ENCODE measurements at regions not wholly inside any gene's neighbourhood (a gene's known extent, or its start where the extent isn't known, plus 50 kb on each side); places are given as distances from the start of the nearest gene placed in this dataset.

DNA sequence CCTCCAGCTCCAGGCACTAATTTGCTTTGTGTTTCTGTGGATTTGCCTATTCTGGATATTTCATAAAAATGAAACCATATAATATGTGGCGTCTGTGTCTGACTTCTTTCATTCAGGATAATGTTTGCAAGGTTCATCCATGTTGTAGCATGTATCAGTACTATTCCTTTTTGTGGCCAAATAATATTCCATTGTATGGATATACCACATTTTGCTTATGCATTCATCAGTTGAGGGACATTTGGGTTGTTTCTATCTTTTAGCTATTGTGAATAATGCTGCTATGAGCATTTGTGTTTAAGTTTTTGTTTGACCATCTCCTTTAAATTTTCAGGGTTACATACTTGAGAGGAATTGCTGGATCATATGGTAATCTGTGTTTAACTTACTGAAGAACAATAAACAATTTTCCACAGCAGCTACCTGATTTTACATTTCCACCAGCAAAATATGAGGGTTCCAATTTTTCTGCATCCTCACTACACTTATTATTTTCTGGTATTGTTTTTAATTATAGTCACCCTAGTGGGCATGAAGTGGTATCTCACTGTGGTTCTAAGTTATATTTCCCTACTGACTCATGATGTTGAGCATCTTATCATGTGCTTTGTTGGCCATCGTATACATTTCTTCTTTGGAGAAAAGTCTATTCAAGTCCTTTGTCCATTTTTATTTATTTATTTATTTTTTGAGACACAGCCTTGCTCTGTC is 63.9 kb downstream of the GCNT4 start:
- TF ChIP-seq, protein P1, sequence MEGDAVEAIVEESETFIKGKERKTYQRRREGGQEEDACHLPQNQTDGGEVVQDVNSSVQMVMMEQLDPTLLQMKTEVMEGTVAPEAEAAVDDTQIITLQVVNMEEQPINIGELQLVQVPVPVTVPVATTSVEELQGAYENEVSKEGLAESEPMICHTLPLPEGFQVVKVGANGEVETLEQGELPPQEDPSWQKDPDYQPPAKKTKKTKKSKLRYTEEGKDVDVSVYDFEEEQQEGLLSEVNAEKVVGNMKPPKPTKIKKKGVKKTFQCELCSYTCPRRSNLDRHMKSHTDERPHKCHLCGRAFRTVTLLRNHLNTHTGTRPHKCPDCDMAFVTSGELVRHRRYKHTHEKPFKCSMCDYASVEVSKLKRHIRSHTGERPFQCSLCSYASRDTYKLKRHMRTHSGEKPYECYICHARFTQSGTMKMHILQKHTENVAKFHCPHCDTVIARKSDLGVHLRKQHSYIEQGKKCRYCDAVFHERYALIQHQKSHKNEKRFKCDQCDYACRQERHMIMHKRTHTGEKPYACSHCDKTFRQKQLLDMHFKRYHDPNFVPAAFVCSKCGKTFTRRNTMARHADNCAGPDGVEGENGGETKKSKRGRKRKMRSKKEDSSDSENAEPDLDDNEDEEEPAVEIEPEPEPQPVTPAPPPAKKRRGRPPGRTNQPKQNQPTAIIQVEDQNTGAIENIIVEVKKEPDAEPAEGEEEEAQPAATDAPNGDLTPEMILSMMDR (IDR thresholded peaks at IDR 0.05; ENCODE audit: control insufficient read depth, extremely low read depth, insufficient read depth), result no peak
- DNase-seq (ENCODE audit: low read depth), result no peak
- no peak overlapping the region for H3K4me3 ChIP-seq (ENCODE audit: low read depth, low read length)

DNA sequence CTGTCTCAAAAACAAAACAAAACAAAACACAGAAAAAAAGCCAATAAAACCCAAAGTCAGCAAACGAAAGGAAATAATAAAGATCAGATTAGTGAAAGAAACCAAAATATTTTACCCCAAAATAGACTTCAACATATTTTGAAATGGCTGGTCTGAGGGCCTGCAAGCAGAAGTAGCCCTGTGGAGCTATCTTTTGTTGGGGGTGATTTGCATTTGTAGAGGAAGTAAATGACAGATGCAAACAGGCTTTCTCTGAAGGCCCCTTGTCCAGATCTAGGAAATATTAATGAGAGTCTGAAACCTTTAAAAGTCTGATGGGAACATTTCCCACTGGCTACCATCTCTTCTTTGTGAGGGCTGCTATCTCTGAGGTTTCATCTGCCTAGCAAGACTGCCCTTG is 74.0 kb downstream of the GCNT4 start:
- TF ChIP-seq, protein P1 (IDR thresholded peaks at IDR 0.05; ENCODE audit: control insufficient read depth, extremely low read depth, insufficient read depth), result no peak
- H3K4me3 ChIP-seq (ENCODE audit: low read depth, low read length), result no peak overlapping the region
- DNase-seq (ENCODE audit: low read depth), result no peak

DNA sequence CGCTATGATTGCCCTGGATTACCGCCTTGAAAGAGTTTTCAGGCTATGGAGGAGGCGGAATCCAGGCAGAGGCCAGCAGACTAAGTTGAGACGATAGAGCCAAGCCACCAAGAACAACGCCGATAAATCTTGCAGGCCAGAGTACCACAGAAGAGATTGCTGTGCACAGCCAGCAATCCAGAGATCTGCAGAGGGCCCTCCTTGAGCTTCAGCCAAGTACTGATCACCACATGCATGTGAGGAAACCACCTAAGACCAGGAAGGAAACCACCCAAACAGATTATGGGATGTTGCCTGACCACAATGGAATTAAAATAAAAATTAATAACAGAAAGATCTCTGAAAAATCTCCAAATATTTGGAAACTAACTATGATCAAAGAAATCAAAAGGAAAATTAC is 74.9 kb downstream of the GCNT4 start:
- TF ChIP-seq, protein P1 (IDR thresholded peaks at IDR 0.05; ENCODE audit: control insufficient read depth, extremely low read depth, insufficient read depth), result no peak
- DNase-seq (ENCODE audit: low read depth), result no peak
- no peak overlapping the region for H3K4me3 ChIP-seq (ENCODE audit: low read depth, low read length)

DNA sequence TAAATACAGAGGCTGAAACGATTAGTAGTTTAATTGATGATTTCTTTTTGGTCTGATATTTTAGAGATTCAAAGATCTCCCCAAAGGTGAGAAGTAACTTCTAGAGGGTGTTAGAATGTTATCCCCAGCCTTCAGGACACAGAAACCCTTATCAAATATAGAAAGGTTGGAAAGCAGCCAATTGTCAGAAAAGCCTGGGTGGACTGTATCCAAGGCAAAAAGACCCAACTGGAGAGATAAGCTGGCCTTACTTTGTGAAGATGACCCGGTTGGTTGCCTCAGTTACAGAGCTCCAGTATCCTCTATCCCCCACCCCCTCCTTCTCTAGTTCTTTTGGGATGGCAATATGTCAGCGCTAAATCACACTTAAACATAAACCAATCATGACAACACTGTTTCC is 75.7 kb downstream of the GCNT4 start:
- no peak overlapping the region for H3K4me3 ChIP-seq (ENCODE audit: low read depth, low read length)
- TF ChIP-seq, protein P1 (IDR thresholded peaks at IDR 0.05; ENCODE audit: control insufficient read depth, extremely low read depth, insufficient read depth), result no peak
- DNase-seq (ENCODE audit: low read depth), result no peak

DNA sequence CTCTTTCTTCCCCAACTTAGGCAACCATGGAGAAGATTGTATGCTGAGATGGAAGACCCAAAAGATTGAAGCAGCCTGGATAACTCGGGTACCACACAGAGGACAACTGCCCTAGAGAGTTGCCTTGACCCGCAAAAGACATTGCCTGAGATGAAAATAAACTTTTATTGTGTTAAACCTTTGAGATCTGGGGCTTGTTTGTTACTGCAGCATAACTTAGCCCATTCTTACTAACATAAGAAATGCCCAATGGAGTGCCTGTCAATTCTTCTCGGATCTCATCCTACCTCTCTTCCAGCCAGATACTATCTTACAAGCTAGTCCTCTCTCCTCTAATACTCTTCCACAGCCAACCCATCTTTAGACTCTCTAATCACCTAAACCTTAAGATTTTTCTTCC is 76.8 kb downstream of the GCNT4 start:
- TF ChIP-seq, protein P1 (IDR thresholded peaks at IDR 0.05; ENCODE audit: control insufficient read depth, extremely low read depth, insufficient read depth), result no peak
- no peak overlapping the region for H3K4me3 ChIP-seq (ENCODE audit: low read depth, low read length)
- no peak for DNase-seq (ENCODE audit: low read depth)

DNA sequence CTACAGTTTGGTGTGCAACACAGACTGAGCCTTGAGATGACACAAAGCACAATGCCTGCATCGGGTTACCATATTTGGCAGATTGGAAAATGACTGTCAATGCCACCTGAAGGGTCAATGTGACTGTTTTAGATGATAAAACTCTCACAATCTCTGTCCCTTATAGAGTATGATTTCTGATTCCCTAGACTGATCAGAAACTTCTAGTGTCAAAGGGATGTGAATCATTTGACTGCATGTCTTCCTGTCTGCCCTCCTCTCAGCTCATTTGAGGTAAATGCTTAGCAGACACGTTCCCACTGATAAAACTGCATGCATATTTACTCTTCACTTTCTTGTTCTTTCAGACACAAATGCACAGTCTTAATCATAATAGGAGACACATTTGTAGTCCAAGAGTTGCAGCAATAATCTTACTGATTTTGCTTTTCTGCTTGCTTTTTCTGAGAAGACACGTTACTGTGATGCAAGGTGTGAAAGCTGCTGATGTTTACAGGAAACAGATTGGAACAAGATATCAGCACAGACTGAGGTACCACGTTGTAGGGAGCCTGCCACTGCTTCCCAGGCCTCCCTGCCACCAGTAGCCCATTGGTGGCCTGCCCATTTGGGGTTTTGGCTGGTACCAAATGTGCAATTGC is 77.8 kb downstream of the GCNT4 start:
- DNase-seq (ENCODE audit: low read depth), result no peak
- TF ChIP-seq, protein P1 (IDR thresholded peaks at IDR 0.05; ENCODE audit: control insufficient read depth, extremely low read depth, insufficient read depth), result no peak

More for the DNA sequence above, 77.8 kb downstream of the GCNT4 start:
- H3K4me3 ChIP-seq (ENCODE audit: low read depth, low read length), result no peak overlapping the region

Data from LNCaP clone FGC (cell line).